ENCODE measurements at regions not wholly inside any gene's neighbourhood (a gene's known extent, or its start where the extent isn't known, plus 50 kb on each side); places are given as distances from the start of the nearest gene placed in this dataset.

DNA sequence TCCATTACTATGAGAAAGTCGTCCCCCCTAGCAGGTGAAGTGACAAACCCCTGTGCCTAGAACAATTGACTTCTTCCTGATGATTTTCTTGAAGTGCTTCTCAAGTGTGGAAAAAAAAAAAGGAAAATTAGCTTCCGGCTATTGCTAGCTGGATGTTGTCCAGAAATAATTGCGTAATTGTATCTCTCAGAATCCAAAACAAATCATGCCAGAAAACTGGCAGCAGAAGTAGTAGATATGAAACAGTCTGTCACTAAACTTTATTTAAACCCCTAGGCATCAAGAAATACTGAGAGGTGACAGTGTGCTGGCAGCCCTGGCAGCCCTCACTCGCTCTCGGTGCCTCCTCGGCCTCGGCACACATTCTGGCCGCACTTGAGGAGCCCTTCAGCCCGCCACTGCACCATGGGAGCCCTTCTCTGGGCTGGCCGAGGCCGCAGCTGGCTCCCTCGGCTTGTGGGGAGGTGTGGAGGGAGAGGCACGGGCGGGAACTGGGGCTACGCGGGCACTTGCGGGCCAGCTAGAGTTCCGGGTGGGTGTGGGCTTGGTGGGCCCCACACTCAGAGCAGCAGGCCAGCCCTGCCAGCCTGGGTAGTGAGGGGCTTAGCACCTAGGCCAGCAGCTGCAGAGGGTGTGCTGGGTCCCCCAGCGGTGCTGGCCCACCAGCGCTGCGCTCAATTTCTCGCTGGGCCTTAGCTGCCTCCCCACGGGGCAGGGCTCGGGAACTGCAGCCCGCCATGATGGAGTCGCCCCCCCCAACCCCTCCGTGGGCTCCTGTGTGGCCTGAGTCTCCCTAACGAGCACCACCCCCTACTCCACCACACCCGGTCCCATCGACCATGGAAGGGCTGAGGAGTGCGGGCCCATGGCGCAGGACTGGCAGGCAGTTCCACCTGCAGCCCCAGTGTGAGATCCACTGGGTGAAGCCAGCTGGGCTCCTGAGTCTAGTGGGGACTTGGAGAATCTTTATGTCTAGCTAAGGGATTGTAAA is 80.5 kb upstream of the ABCA12 start:
- TF ChIP-seq POLR2A (IDR thresholded peaks at IDR 0.05) = no peak
- TF ChIP-seq, protein P1, sequence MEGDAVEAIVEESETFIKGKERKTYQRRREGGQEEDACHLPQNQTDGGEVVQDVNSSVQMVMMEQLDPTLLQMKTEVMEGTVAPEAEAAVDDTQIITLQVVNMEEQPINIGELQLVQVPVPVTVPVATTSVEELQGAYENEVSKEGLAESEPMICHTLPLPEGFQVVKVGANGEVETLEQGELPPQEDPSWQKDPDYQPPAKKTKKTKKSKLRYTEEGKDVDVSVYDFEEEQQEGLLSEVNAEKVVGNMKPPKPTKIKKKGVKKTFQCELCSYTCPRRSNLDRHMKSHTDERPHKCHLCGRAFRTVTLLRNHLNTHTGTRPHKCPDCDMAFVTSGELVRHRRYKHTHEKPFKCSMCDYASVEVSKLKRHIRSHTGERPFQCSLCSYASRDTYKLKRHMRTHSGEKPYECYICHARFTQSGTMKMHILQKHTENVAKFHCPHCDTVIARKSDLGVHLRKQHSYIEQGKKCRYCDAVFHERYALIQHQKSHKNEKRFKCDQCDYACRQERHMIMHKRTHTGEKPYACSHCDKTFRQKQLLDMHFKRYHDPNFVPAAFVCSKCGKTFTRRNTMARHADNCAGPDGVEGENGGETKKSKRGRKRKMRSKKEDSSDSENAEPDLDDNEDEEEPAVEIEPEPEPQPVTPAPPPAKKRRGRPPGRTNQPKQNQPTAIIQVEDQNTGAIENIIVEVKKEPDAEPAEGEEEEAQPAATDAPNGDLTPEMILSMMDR (IDR thresholded peaks at IDR 0.05) = no peak

All from vagina (tissue), 2 donors.